GM23338 (cell line): ENCODE measurements at regions not wholly inside any gene's neighbourhood (a gene's known extent, or its start where the extent isn't known, plus 50 kb on each side); places are given as distances from the start of the nearest gene placed in this dataset.

ENCODE experiments used
- CREB1 ChIP-seq: fragments of 250-450 bp; sonication (Bioruptor Pico); IDR thresholded peaks from 2 replicates; pipeline ENCODE4 v1.5.0; 2020; ENCODE audit warnings: low read depth, mild to moderate bottlenecking, moderate library complexity
- EZH2 ChIP-seq: fragments of 200-600 bp; sonication (generic); IDR thresholded peaks from one replicate; pipeline ENCODE4 v1.8.0; 2017; ENCODE audit warnings: antibody characterized with exemption, mild to moderate bottlenecking, low read depth; ENCODE audit not compliant: unreplicated experiment
- JUNB ChIP-seq: IDR thresholded peaks from one replicate; pipeline ENCODE4 v1.6.1; 2016; ENCODE audit warnings: antibody characterized with exemption; ENCODE audit not compliant: unreplicated experiment
- NANOG ChIP-seq: IDR thresholded peaks from 2 replicates; pipeline ENCODE4 v1.6.1; 2016; ENCODE audit warnings: antibody characterized with exemption, borderline replicate concordance
- ZNF331 ChIP-seq: fragments of 250-450 bp; sonication (Bioruptor Pico); IDR thresholded peaks from 2 replicates; pipeline ENCODE4 v1.5.0; 2020; ENCODE audit warnings: low read depth, mild to moderate bottlenecking, moderate library complexity
- ZNF462 ChIP-seq: fragments of 250-450 bp; sonication (Bioruptor Pico); IDR thresholded peaks from 2 replicates; pipeline ENCODE4 v1.5.0; 2020; ENCODE audit warnings: mild to moderate bottlenecking, moderate library complexity
- TF ChIP-seq, protein P1 (sequence below): IDR thresholded peaks from one replicate; pipeline ENCODE4 v1.6.1; 2018; ENCODE audit warnings: antibody characterized with exemption; ENCODE audit not compliant: unreplicated experiment

DNA sequence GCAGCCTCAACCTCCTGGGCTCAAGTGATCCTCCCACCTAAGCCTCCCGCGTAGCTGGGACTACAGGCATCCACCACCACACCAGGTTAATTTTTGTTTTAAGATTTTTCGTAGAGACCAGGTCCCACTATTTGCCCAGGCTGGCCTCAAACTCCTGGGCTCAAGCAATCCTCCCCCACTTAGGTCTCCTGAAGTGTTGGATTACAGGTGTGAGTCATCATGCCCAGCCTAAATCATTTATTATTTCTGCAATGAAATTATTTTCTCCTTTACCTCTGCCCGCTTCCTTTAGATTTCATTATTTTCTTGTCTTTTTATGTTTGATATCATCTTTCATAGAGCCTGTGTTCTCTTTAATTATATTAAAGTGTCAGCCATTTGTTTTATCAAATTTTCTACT, 165.2 kb upstream of the OTX2 start (continued):
- TF ChIP-seq ZNF462 (CRISPR knock-in tag) (no peak), NANOG (no peak), JUNB (no peak), EZH2 (no peak), ZNF331 (CRISPR knock-in tag) (no peak), CREB1 (CRISPR knock-in tag) (no peak)
- TF ChIP-seq, protein P1, sequence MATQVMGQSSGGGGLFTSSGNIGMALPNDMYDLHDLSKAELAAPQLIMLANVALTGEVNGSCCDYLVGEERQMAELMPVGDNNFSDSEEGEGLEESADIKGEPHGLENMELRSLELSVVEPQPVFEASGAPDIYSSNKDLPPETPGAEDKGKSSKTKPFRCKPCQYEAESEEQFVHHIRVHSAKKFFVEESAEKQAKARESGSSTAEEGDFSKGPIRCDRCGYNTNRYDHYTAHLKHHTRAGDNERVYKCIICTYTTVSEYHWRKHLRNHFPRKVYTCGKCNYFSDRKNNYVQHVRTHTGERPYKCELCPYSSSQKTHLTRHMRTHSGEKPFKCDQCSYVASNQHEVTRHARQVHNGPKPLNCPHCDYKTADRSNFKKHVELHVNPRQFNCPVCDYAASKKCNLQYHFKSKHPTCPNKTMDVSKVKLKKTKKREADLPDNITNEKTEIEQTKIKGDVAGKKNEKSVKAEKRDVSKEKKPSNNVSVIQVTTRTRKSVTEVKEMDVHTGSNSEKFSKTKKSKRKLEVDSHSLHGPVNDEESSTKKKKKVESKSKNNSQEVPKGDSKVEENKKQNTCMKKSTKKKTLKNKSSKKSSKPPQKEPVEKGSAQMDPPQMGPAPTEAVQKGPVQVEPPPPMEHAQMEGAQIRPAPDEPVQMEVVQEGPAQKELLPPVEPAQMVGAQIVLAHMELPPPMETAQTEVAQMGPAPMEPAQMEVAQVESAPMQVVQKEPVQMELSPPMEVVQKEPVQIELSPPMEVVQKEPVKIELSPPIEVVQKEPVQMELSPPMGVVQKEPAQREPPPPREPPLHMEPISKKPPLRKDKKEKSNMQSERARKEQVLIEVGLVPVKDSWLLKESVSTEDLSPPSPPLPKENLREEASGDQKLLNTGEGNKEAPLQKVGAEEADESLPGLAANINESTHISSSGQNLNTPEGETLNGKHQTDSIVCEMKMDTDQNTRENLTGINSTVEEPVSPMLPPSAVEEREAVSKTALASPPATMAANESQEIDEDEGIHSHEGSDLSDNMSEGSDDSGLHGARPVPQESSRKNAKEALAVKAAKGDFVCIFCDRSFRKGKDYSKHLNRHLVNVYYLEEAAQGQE = no peak
